ENCODE measurements at regions not wholly inside any gene's neighbourhood (a gene's known extent, or its start where the extent isn't known, plus 50 kb on each side); places are given as distances from the start of the nearest gene placed in this dataset.
"Not testable (repeated sequence)": the region's sequence is repeated elsewhere in the genome, so short reads cannot be mapped to it uniquely, and the experiment has no call there.

DNA sequence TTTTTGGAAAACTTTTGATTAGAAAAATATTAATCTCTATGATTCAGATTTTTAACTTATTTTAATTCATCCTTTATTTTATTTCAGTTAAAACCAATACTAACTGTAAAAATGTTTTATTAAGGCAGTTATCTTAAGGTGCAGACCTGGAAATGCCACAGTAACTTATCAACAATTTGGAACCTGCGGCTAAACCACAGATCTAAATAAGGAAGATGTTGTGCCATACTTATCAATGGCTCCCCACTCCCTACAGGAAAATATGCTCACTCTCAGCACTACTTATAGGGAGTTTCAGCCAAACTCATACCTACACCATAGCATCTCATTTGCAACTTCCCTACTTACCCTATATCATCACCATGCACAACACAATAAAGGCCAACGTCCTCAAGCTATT is 226.9 kb upstream of the KYNU start:
- DNase-seq, result no peak

DNA sequence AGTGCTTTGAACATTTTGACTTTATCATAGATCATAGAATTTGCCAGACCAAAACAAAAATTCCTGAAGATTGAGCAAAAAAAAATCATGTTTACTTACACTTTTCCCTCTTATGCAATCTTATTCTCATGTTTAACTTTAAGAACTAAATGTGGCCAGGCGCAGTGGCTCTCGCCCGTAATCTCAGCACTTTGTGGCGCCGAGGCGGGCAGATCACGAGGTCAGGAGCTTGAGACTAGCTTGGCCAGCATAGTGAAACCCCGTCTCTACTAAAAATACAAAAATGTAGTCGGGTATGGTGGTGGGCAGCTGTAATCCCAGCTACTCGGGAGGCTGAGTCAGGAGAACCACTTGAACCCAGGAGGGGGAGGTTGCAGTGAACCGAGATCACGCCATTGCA is 227.9 kb upstream of the KYNU start:
- no peak for DNase-seq

GRCh38 chr2:142642650-142643049 is 234.8 kb upstream of the KYNU start:
- no peak for DNase-seq

DNA sequence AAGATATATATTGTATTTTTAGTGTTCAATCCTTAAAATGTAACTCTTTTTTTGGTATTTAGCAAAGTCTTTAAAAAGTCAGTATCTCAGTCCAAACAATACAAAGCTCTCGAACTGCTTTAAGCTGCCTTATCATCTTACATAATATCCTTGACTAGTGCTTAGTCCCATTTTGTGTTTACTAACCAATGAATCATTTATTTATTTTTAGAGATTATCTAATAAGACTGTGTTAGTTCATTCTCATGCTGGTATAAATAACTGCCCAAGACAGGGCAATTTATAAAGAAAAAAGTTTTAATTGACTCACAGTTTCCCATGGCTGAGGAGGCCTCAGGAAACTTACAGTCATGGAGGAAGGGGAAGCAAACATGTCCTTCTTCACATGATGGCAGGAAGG is 248.3 kb upstream of the KYNU start:
- DNase-seq, result no peak

- DNase-seq, result no peak
Measured at GRCh38 chr2:142621287-142621686, 256.2 kb upstream of the KYNU start.

- DNase-seq, result no peak
Measured at GRCh38 chr2:142617461-142617860, 260.0 kb upstream of the KYNU start.

DNA sequence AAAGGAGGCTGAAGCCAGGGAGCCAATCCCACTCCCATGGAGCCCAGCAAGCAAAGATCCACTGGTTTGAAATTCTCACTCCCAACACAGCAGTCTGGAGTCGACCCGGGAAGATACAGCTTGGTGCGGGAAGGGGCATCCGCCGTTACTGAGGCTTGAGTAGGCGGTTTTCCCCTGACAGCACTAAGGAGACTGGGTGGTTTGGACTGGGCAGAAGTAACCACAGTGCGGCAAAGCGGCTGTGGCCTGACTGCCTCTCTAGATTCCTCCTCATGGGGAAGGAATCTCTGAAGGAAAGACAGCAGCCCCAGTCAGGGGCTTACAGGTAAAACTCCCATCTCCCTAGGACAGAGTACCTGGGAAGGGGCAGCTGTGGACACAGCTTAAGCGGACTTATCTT is 261.6 kb upstream of the KYNU start:
- DNase-seq, result no peak

DNA sequence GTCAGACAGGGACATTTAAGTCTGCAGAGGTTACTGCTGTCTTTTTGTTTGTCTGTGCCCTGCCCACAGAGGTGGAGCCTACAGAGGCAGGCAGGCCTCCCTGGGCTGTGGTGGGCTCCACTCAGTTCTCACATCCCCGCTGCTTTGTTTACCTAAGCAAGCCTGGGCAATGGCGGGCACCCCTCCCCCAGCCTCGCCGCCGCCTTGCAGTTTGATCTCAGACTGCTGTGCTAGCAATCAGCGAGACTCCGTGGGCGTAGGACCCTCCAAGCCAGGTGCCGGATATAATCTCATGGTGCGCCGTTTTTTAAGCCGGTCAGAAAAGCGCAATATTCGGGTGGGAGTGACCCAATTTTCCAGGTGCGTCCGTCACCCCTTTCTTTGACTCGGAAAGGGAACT is 264.3 kb upstream of the KYNU start:
- not testable (repeated sequence) for DNase-seq

- peak; percentile 83 to 87 for DNase-seq
Measured at GRCh38 chr2:142605421-142605820, 272.0 kb upstream of the KYNU start.

GRCh38 chr2:142603759-142604158 is 273.7 kb upstream of the KYNU start:
- DNase-seq, result peak in 1 of 2 donors; percentile 14

DNA sequence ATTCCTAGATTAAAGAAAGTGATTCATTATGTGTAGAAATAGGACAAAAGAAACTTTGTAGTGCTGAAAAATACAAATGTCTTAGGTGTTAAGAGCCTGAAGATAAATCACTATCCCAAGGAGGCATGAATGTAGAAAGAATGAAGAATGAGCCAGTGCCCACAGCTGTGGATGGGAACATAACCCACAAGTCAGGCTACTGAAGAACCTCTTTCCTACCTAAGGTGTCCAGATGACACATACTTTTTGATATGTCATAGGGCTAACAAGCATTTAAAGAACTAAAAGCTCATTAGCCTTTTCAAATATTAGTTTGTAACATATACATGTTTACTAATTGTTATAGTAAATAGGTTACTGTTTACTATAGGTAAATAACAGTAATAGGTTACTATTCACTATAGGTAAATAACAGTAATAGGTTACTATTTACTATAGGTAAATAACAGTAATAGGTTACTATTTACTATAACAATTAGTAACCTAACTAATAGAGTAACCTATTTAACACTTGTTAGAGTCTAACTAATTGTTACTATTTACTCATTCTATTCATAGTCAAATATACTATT is 275.0 kb upstream of the KYNU start:
- DNase-seq, result no peak

- no peak for DNase-seq
Measured at GRCh38 chr2:142601794-142602193, 275.7 kb upstream of the KYNU start.

DNA sequence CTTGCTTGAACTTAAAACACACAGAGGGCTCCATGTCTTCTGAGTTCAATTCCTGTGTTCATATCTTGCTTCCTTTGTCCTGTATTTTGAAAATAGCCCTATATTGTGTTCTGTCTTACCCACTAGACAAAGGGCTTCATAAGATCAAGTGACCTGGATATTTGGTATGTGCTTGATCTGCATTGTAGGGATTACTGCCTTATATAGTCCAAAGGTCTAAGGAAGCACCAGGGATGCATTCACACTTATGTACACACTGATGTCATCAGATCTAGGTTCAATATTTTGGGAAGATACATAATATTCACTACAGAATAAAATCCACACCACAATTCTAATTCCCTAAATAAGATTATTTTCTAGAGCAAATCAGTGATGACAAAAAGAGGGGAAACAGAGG is 278.0 kb upstream of the KYNU start:
- no peak for DNase-seq

GRCh38 chr2:142598846-142599245 is 278.6 kb upstream of the KYNU start:
- DNase-seq, result no peak

DNA sequence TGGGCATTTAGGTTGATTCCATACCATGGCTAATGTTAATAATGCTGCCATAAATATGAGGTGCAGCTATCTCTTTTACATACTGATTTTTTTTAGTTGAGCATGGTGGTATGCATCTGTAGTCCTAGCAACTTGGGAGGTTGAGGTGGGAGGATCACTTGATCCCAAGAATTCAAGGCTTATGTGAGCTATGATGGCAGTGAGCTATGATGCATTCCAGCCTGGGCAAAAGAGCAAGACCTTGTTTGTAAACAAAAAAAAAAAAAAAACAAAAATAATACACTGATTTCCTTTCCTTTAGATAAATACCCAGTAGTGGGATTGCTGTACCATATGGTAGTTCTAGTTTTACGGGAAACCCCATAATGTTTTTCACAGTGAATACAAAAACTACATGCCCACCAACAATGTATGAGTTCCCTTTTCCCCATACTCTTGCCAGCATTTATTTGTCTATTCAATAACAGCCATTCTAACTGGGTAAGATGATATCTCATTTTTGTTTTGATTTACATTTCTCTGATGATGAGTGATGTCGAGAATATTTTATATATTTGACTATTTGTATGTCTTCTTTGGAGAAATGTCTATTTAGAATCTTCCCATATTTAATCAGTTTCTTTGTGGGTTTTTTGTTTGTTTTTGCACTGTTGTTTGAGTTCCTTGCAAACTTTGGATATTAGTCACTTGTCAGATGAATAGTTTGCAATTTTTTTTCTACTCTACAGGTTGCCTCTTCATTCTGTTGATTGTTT is 281.0 kb upstream of the KYNU start:
- DNase-seq, result no peak

DNA sequence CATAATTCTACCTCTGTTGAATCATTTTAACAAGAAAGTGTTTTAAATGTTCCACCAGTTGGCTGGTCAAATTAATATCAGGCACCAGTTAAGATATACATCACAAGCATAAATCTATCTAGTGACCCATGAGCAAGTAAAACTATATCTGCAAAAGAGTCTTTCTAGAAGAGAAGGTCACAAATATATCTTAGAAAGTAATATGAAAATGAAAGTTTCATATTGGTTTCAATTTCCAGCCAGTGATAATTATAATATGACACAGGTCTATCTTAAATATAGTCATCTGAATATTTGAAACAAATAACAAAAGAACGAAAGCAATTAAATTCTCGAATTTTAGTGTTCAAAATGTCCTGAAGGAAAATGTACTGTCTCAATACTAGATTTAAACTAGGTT is 282.5 kb upstream of the KYNU start:
- no peak for DNase-seq

DNA sequence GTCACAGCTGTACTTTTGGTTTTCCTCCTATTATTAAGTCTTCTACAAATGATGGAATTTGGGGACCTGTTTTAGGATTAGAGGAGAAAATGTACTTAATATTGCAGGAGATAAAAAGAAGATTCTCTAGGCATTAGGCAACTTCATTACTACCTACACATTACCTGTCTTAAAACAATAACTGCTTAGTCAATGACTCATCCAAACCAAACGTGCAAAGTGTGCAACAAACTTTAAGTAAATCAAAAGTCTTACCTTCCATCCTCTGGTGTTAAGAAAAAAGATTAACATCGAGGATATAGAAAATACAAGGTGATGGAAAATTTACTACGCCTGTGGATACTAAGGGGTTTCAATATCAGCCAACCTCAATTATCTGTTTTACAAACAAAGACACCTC is 285.3 kb upstream of the KYNU start:
- DNase-seq, result no peak

- DNase-seq, result no peak
Measured at GRCh38 chr2:142591420-142591819, 286.0 kb upstream of the KYNU start.

GRCh38 chr2:142588269-142588668 is 289.2 kb upstream of the KYNU start:
- DNase-seq, result no peak

DNA sequence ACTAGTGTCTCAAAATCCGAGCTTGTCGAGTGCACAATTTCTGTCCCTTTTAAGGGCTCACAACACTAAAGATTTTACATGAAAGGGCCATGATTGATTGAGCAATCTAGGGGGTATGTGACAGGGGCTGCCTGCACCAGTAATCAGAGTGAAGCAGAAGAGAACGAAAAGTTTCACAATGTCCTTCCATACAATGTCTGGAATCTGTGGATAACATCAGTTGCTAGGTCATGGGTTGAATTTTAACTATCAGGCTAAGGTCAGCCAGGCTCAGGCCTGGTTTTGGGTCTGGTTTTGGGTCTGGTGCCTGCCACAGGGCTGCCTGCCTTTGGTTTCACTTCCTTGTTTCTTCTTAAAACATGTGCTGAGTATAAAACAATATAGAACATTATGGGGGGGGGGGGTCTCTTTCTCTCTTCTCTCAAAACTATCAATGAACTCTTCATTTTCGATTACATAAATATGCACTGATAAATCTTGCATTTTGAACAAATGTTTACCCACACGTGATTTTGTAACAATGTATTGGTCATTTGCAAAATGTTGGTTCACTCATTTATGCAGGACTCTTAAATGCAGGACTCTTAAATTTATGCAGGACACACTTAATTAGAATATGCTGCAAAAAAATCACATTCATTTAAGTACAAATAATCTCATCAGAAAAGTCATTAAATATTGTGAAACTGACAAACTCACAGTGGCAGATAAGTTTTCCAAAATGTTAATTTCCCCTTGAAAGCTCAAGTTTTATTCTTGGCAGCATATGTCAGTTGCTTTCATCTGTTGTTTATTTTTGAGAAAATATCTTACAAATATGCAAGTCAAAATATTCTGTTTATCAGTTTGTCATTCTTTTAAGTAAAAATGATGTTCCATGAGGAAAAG is 290.5 kb upstream of the KYNU start:
- peak; percentile 46 to 66 for DNase-seq

DNA sequence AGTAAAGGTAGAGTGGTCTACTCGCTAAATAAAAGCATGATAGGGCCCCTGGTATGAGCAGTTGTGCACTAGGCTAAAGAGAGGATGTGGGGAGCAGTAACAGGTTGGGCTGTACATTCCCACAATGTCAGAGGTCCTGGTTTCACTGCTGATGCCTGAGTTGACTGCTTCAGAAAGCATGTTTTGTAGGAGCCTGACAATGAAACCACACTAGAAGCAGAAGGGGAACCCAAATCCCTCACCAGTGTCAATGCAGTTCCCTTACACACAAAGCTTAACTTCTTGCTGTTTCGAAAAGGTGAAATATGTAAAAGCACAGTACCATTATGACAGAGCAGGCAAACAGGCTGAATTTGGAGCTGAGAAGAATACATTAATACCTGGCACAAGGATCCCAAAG is 291.7 kb upstream of the KYNU start:
- DNase-seq, result no peak

- DNase-seq, result no peak
Measured at GRCh38 chr2:142582317-142582716, 295.1 kb upstream of the KYNU start.

DNA sequence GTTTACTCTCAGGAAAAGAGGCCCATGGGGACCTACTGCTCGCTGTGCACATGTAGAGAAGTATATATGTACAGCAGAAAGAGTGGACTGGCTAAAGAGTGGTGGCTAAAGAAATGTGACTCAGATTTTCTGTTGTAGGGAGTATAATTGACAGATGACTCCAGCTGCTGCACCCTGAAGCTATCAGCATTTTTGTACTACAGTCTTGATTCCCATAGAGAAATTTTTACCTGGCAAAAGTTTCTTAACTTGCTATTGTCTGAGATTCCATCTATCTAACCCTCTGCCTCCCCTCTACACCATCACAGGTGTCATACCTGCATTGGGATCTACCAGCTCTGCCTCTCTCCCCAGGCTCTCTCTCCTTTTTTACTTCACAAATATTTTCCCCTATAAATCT is 296.0 kb upstream of the KYNU start:
- DNase-seq, result no peak
